Gastrocnemius medialis (tissue), 4 donors: ENCODE measurements at regions not wholly inside any gene's neighbourhood (a gene's known extent, or its start where the extent isn't known, plus 50 kb on each side); places are given as distances from the start of the nearest gene placed in this dataset.

Experiments used
- POLR2A ChIP-seq, 2 donors: fragments of 450-650 bp; IDR thresholded peaks; one replicate each; pipeline ENCODE4 v1.6.1; 2017; ENCODE audit warnings: antibody characterized with exemption in 2 of 2, mild to moderate bottlenecking in 2 of 2, moderate library complexity in 2 of 2
- TF ChIP-seq, protein P1 (sequence below), 5 experiments: fragments of 450-650 bp in 3 of 5; fragments of 200-600 bp in 2 of 5; sonication (generic) in 2 of 5; IDR thresholded peaks in 4 of 5; conservative IDR thresholded peaks in 1 of 5; 1 replicate in 4 of 5; 2 replicates in 1 of 5; pipeline ENCODE4 v1.5.1; 2016 to 2019; ENCODE audit warnings: antibody characterized with exemption in 5 of 5, mild to moderate bottlenecking in 3 of 5, moderate library complexity in 3 of 5

GRCh38 chr5:60493372-60493771 lies 206.6 kb downstream of the DEPDC1B start:
- no peak for TF ChIP-seq POLR2A (IDR thresholded peaks at IDR 0.05)
- TF ChIP-seq, protein P1, sequence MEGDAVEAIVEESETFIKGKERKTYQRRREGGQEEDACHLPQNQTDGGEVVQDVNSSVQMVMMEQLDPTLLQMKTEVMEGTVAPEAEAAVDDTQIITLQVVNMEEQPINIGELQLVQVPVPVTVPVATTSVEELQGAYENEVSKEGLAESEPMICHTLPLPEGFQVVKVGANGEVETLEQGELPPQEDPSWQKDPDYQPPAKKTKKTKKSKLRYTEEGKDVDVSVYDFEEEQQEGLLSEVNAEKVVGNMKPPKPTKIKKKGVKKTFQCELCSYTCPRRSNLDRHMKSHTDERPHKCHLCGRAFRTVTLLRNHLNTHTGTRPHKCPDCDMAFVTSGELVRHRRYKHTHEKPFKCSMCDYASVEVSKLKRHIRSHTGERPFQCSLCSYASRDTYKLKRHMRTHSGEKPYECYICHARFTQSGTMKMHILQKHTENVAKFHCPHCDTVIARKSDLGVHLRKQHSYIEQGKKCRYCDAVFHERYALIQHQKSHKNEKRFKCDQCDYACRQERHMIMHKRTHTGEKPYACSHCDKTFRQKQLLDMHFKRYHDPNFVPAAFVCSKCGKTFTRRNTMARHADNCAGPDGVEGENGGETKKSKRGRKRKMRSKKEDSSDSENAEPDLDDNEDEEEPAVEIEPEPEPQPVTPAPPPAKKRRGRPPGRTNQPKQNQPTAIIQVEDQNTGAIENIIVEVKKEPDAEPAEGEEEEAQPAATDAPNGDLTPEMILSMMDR (IDR thresholded peaks at IDR 0.05 in 4 of 5, conservative IDR thresholded peaks at IDR 0.05 in 1 of 5) = no peak
